GM23338 (cell line): ENCODE measurements at regions not wholly inside any gene's neighbourhood (a gene's known extent, or its start where the extent isn't known, plus 50 kb on each side); places are given as distances from the start of the nearest gene placed in this dataset.

Source experiments
- ATAC-seq: fragments of 200-7000 bp; cut with Tn5 transposase; 3 replicates; pipeline ENCODE4 v1.9.1; 2020
- DNase-seq: peaks from one replicate; pipeline ENCODE4 v3.0.0-alpha.2; 2015; ENCODE audit warnings: low spot score
- H2AFZ ChIP-seq: fragments of 200-600 bp; sonication (generic); 2 replicates; pipeline ENCODE4 v1.8.0; 2016; ENCODE audit warnings: antibody characterized with exemption, mild to moderate bottlenecking, moderate library complexity
- H3F3A ChIP-seq: fragments of 200-600 bp; sonication (generic); replicated peaks from 2 replicates; pipeline ENCODE4 v1.8.0; 2017; ENCODE audit warnings: antibody characterized with exemption, mixed run types, low read depth
- H3K27ac ChIP-seq: fragments of 200-600 bp; sonication (generic); 2 replicates; pipeline ENCODE4 v1.6.1; 2016; ENCODE audit warnings: low read depth
- H3K27me3 ChIP-seq: fragments of 200-600 bp; sonication (generic); 2 replicates; pipeline ENCODE4 v1.8.0; 2016; ENCODE audit warnings: mild to moderate bottlenecking, mixed run types, moderate library complexity; ENCODE audit not compliant: insufficient read depth
- H3K36me3 ChIP-seq: fragments of 200-600 bp; sonication (generic); 2 replicates; pipeline ENCODE4 v1.8.0; 2016; ENCODE audit warnings: mild to moderate bottlenecking; ENCODE audit not compliant: insufficient read depth
- H3K4me1 ChIP-seq: fragments of 200-600 bp; sonication (generic); 2 replicates; pipeline ENCODE4 v1.8.0; 2016; ENCODE audit warnings: mild to moderate bottlenecking, moderate library complexity; ENCODE audit not compliant: insufficient read depth
- H3K4me2 ChIP-seq: fragments of 200-600 bp; sonication (generic); 2 replicates; pipeline ENCODE4 v1.7.1; 2017; ENCODE audit warnings: mixed run types
- H3K4me3 ChIP-seq: fragments of 200-600 bp; sonication (generic); 2 replicates; pipeline ENCODE4 v1.6.1; 2016; ENCODE audit warnings: mixed run types
- H3K79me2 ChIP-seq: fragments of 200-600 bp; sonication (generic); replicated peaks from 2 replicates; pipeline ENCODE4 v1.8.0; 2017; ENCODE audit warnings: mild to moderate bottlenecking; ENCODE audit not compliant: insufficient read depth
- H3K9me2 ChIP-seq: fragments of 200-600 bp; sonication (generic); 2 replicates; pipeline ENCODE4 v1.8.0; 2017; ENCODE audit not compliant: insufficient read depth
- H4K20me1 ChIP-seq: fragments of 200-600 bp; sonication (generic); replicated peaks from 2 replicates; pipeline ENCODE4 v1.8.0; 2017; ENCODE audit warnings: mild to moderate bottlenecking; ENCODE audit not compliant: insufficient read depth
- H3K27ac Mint-ChIP-seq: 2 replicates; pipeline ENCODE4 v1.8.0; 2020; ENCODE audit warnings: inconsistent platforms, mild to moderate bottlenecking, moderate library complexity, mixed read lengths
- H3K27me3 Mint-ChIP-seq: 3 replicates; pipeline ENCODE4 v1.8.0; 2022; ENCODE audit warnings: low read depth, mild to moderate bottlenecking, moderate library complexity, mixed read lengths, inconsistent platforms; ENCODE audit not compliant: insufficient read depth, poor library complexity
- H3K36me3 Mint-ChIP-seq: 3 replicates; pipeline ENCODE4 v1.8.0; 2021; ENCODE audit warnings: low read depth, mild to moderate bottlenecking, inconsistent platforms, moderate library complexity, mixed read lengths
- H3K4me1 Mint-ChIP-seq: 3 replicates; pipeline ENCODE4 v1.8.0; 2020; ENCODE audit warnings: mild to moderate bottlenecking, inconsistent platforms, mixed read lengths
- H3K4me3 Mint-ChIP-seq: 3 replicates; pipeline ENCODE4 v1.8.0; 2021; ENCODE audit warnings: moderate library complexity, mild to moderate bottlenecking, inconsistent platforms, mixed read lengths
- H3K9me3 Mint-ChIP-seq: 3 replicates; pipeline ENCODE4 v1.8.0; 2020; ENCODE audit warnings: moderate library complexity, mild to moderate bottlenecking, inconsistent platforms, mixed read lengths
- CREB1 ChIP-seq: fragments of 250-450 bp; sonication (Bioruptor Pico); IDR thresholded peaks from 2 replicates; pipeline ENCODE4 v1.5.0; 2020; ENCODE audit warnings: low read depth, mild to moderate bottlenecking, moderate library complexity
- NANOG ChIP-seq: IDR thresholded peaks from 2 replicates; pipeline ENCODE4 v1.6.1; 2016; ENCODE audit warnings: antibody characterized with exemption, borderline replicate concordance
- POLR2AphosphoS5 ChIP-seq: IDR thresholded peaks from 2 replicates; pipeline ENCODE4 v1.6.1; 2016; ENCODE audit warnings: antibody characterized with exemption, low read depth
- TF ChIP-seq, protein P1 (sequence below): fragments of 250-450 bp; sonication (Bioruptor Pico); IDR thresholded peaks from 2 replicates; pipeline ENCODE4 v1.5.0; 2020; ENCODE audit warnings: mild to moderate bottlenecking, moderate library complexity
- TF ChIP-seq, protein P2 (sequence below), 2 experiments: fragments of 200-600 bp in 1 of 2; sonication (generic) in 1 of 2; conservative IDR thresholded peaks; 2 replicates each; pipeline versions ENCODE4 v1.5.1 to v1.6.1; 2016 to 2017; ENCODE audit warnings: antibody characterized with exemption in 2 of 2, low read depth in 2 of 2, mild to moderate bottlenecking in 2 of 2, moderate library complexity in 1 of 2

- TF ChIP-seq, protein P1, sequence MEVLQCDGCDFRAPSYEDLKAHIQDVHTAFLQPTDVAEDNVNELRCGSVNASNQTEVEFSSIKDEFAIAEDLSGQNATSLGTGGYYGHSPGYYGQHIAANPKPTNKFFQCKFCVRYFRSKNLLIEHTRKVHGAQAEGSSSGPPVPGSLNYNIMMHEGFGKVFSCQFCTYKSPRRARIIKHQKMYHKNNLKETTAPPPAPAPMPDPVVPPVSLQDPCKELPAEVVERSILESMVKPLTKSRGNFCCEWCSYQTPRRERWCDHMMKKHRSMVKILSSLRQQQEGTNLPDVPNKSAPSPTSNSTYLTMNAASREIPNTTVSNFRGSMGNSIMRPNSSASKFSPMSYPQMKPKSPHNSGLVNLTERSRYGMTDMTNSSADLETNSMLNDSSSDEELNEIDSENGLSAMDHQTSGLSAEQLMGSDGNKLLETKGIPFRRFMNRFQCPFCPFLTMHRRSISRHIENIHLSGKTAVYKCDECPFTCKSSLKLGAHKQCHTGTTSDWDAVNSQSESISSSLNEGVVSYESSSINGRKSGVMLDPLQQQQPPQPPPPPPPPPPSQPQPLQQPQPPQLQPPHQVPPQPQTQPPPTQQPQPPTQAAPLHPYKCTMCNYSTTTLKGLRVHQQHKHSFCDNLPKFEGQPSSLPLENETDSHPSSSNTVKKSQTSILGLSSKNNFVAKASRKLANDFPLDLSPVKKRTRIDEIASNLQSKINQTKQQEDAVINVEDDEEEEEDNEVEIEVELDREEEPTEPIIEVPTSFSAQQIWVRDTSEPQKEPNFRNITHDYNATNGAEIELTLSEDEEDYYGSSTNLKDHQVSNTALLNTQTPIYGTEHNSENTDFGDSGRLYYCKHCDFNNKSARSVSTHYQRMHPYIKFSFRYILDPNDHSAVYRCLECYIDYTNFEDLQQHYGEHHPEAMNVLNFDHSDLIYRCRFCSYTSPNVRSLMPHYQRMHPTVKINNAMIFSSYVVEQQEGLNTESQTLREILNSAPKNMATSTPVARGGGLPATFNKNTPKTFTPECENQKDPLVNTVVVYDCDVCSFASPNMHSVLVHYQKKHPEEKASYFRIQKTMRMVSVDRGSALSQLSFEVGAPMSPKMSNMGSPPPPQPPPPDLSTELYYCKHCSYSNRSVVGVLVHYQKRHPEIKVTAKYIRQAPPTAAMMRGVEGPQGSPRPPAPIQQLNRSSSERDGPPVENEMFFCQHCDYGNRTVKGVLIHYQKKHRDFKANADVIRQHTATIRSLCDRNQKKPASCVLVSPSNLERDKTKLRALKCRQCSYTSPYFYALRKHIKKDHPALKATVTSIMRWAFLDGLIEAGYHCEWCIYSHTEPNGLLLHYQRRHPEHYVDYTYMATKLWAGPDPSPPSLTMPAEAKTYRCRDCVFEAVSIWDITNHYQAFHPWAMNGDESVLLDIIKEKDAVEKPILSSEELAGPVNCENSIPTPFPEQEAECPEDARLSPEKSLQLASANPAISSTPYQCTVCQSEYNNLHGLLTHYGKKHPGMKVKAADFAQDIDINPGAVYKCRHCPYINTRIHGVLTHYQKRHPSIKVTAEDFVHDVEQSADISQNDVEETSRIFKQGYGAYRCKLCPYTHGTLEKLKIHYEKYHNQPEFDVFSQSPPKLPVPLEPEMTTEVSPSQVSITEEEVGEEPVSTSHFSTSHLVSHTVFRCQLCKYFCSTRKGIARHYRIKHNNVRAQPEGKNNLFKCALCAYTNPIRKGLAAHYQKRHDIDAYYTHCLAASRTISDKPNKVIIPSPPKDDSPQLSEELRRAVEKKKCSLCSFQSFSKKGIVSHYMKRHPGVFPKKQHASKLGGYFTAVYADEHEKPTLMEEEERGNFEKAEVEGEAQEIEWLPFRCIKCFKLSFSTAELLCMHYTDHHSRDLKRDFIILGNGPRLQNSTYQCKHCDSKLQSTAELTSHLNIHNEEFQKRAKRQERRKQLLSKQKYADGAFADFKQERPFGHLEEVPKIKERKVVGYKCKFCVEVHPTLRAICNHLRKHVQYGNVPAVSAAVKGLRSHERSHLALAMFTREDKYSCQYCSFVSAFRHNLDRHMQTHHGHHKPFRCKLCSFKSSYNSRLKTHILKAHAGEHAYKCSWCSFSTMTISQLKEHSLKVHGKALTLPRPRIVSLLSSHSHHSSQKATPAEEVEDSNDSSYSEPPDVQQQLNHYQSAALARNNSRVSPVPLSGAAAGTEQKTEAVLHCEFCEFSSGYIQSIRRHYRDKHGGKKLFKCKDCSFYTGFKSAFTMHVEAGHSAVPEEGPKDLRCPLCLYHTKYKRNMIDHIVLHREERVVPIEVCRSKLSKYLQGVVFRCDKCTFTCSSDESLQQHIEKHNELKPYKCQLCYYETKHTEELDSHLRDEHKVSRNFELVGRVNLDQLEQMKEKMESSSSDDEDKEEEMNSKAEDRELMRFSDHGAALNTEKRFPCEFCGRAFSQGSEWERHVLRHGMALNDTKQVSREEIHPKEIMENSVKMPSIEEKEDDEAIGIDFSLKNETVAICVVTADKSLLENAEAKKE (CRISPR knock-in tag), result no peak
- no peak for TF ChIP-seq NANOG
- TF ChIP-seq CREB1 (CRISPR knock-in tag), result no peak
- TF ChIP-seq, protein P2, sequence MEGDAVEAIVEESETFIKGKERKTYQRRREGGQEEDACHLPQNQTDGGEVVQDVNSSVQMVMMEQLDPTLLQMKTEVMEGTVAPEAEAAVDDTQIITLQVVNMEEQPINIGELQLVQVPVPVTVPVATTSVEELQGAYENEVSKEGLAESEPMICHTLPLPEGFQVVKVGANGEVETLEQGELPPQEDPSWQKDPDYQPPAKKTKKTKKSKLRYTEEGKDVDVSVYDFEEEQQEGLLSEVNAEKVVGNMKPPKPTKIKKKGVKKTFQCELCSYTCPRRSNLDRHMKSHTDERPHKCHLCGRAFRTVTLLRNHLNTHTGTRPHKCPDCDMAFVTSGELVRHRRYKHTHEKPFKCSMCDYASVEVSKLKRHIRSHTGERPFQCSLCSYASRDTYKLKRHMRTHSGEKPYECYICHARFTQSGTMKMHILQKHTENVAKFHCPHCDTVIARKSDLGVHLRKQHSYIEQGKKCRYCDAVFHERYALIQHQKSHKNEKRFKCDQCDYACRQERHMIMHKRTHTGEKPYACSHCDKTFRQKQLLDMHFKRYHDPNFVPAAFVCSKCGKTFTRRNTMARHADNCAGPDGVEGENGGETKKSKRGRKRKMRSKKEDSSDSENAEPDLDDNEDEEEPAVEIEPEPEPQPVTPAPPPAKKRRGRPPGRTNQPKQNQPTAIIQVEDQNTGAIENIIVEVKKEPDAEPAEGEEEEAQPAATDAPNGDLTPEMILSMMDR (conservative IDR thresholded peaks at IDR 0.05; ENCODE audit: low read depth in 2 of 2), result no peak
These were observed 1359.7 kb downstream of the FAM181B start (continued) for GRCh38 chr11:81373986-81374385.

DNA sequence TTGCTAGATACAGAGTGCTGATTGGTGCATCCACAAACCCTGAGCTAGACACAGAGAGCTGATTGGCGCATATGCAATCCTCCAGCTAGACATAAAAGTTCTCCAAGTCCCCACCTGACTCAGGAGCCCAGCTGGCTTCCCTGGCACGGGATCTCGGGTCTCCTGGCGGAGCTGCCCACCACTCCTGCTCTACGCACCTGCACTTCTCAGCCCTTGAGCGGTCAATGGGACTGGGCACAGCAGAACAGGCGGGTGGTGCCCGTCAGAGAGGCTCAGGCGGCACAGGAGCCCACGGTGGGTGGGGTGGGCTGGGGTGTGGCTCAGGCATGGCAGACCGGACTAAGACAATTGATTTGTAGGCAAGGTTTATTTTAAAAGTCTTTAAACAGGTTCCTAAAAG, 1365.5 kb downstream of the FAM181B start:
- Histone ChIP-seq H3K79me2 (no peaks in the 10 kb centered on the region), H3K4me3 (no peak overlapping the region), H3K4me2 (no peak overlapping the region), H3F3A (no peaks in the 10 kb centered on the region), H3K9me2 (no peaks in the 10 kb centered on the region), H3K36me3 (no peaks in the 10 kb centered on the region), H3K27ac (no peak overlapping the region), H2AFZ (no peak overlapping the region), H3K27me3 (no peaks in the 10 kb centered on the region), H4K20me1 (no peaks in the 10 kb centered on the region), H3K4me1 (no peaks in the 10 kb centered on the region)
- H3K36me3 Mint-ChIP-seq, result no peaks in the 10 kb centered on the region
- TF ChIP-seq, protein P1 (CRISPR knock-in tag), result no peak
- TF ChIP-seq POLR2AphosphoS5, result no peak
- no peaks in the 10 kb centered on the region for H3K9me3 Mint-ChIP-seq
- no peaks in the 10 kb centered on the region for H3K27me3 Mint-ChIP-seq
- no peak overlapping the region for H3K27ac Mint-ChIP-seq
- H3K4me3 Mint-ChIP-seq, result no peak overlapping the region
- ATAC-seq (no peak), DNase-seq (no peak)
- H3K4me1 Mint-ChIP-seq, result no peaks in the 10 kb centered on the region
